ENCODE measurements at regions not wholly inside any gene's neighbourhood (a gene's known extent, or its start where the extent isn't known, plus 50 kb on each side); places are given as distances from the start of the nearest gene placed in this dataset.

DNA sequence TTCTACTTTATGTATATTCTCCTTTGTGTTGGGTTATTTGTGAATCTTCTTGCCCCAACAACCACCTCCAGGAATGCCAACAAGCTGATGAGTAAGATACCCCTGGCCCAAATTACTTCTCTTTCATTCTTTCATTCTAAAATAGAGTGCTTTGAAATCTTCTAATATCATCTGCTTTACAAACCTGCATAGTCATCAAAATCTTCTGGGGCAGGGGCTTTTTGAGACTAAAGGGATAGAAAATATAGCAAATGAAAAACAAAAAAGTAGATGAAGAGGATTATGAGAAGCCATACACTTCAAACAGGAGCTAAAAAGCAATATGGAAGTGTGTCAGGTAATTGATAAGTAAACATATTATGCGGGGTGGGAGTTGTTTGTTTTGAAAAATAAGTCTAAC, 150.7 kb upstream of the SOX4 start:
- no peaks in the 10 kb centered on the region for H3K4me1 ChIP-seq
- POLR2A ChIA-PET, result no interaction called here
- Mint-ChIP-seq H3K36me3 (ENCODE audit: insufficient read depth, unreplicated experiment) (no peaks in the 10 kb centered on the region), H3K9me3 (ENCODE audit: unreplicated experiment) (no peaks in the 10 kb centered on the region), H3K4me1 (ENCODE audit: low read depth, unreplicated experiment) (no peaks in the 10 kb centered on the region), H3K27ac (ENCODE audit: unreplicated experiment) (no peak overlapping the region), H3K4me3 (ENCODE audit: unreplicated experiment) (no peak overlapping the region), H3K27me3 (ENCODE audit: insufficient read depth, unreplicated experiment) (no peaks in the 10 kb centered on the region)
- BruUV-seq (replicated peaks), result no TSS peak
- CTCF ChIA-PET, result no interaction called here
- H3K4me3 ChIP-seq (ENCODE audit: low read depth, low read length), result no peak overlapping the region
- intact Hi-C loops (cut with micrococcal nuclease; ENCODE audit: unreplicated experiment), result no loop called here
- no peaks in the 10 kb centered on the region for H3K27me3 ChIP-seq (replicated peaks; ENCODE audit: control insufficient read depth, insufficient read depth, low read length)
- no peaks in the 10 kb centered on the region for H3K36me3 ChIP-seq (ENCODE audit: control insufficient read depth, insufficient read depth, low read length)
- H3K9me3 ChIP-seq, result no peaks in the 10 kb centered on the region
- no peak for DNase-seq
- TF ChIP-seq, protein P1, sequence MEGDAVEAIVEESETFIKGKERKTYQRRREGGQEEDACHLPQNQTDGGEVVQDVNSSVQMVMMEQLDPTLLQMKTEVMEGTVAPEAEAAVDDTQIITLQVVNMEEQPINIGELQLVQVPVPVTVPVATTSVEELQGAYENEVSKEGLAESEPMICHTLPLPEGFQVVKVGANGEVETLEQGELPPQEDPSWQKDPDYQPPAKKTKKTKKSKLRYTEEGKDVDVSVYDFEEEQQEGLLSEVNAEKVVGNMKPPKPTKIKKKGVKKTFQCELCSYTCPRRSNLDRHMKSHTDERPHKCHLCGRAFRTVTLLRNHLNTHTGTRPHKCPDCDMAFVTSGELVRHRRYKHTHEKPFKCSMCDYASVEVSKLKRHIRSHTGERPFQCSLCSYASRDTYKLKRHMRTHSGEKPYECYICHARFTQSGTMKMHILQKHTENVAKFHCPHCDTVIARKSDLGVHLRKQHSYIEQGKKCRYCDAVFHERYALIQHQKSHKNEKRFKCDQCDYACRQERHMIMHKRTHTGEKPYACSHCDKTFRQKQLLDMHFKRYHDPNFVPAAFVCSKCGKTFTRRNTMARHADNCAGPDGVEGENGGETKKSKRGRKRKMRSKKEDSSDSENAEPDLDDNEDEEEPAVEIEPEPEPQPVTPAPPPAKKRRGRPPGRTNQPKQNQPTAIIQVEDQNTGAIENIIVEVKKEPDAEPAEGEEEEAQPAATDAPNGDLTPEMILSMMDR (IDR thresholded peaks at IDR 0.05; ENCODE audit: insufficient read depth in 1 of 2, low read depth in 1 of 2, low read length in 1 of 2, severe bottlenecking in 1 of 2, unreplicated experiment in 1 of 2), result no peak

DNA sequence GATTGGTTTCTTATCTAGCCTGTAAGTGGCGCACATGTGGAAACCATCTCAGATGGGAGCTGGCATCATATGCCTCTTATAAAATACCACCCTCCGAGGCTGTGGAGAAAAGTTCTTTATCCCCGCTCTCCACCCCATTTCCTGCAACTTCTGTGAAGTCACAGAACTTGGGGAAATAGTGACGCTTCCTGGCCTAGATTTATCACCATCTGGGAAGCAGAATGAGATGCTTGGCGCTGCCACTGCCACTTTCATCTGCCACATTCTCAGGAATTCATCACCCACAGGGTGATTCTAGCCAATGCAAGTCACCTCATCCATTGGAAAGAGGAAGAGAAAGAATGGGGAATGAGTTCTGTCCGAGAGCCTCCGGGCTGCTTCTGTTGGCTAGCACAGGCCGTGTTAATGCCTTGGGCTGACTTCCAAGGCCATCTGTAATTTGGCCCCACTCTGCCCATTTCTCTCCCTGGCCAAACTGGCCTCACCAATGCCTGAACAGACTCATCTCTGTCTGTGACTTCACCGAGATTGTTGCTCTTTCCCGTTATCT, 148.8 kb upstream of the SOX4 start:
- no peaks in the 10 kb centered on the region for H3K27me3 ChIP-seq (replicated peaks; ENCODE audit: control insufficient read depth, insufficient read depth, low read length)
- H3K36me3 ChIP-seq (ENCODE audit: control insufficient read depth, insufficient read depth, low read length), result no peaks in the 10 kb centered on the region
- Mint-ChIP-seq H3K9me3 (ENCODE audit: unreplicated experiment) (no peaks in the 10 kb centered on the region), H3K36me3 (ENCODE audit: insufficient read depth, unreplicated experiment) (no peaks in the 10 kb centered on the region), H3K4me3 (ENCODE audit: unreplicated experiment) (no peak overlapping the region), H3K4me1 (ENCODE audit: low read depth, unreplicated experiment) (no peaks in the 10 kb centered on the region), H3K27ac (ENCODE audit: unreplicated experiment) (no peak overlapping the region), H3K27me3 (ENCODE audit: insufficient read depth, unreplicated experiment) (no peaks in the 10 kb centered on the region)
- H3K4me1 ChIP-seq, result no peaks in the 10 kb centered on the region
- intact Hi-C loops (cut with micrococcal nuclease; ENCODE audit: unreplicated experiment), result no loop called here
- CTCF ChIA-PET, result no interaction called here
- H3K4me3 ChIP-seq (ENCODE audit: low read depth, low read length), result no peak overlapping the region
- POLR2A ChIA-PET, result no interaction called here
- DNase-seq, result no peak
- no TSS peak for BruUV-seq (replicated peaks)
- TF ChIP-seq, protein P1 (IDR thresholded peaks at IDR 0.05; ENCODE audit: insufficient read depth in 1 of 2, low read depth in 1 of 2, low read length in 1 of 2, severe bottlenecking in 1 of 2, unreplicated experiment in 1 of 2), result no peak
- H3K9me3 ChIP-seq, result no peaks in the 10 kb centered on the region

DNA sequence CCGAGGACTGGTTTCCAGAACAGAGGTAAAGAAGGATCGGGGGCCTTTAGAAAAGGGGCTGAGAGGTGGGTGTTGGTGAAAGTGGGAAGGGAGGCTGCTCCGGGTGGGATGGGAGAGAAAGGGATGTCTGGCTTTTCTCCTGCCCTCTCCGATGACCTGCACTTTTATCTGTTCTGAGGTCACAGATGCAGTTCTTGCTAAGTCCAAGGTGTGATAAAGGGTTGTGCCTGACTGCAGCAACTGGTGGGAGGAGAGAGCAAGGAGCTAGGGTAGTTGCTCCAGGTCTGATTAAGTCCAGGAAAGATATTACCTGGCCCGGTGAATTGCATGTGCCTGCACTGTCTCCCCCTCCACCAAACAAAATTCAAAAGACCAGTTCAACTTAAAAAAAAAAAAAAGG, 145.6 kb upstream of the SOX4 start:
- DNase-seq, result no peak
- POLR2A ChIA-PET, result interaction anchor here (0.6 kb wide), 1 partner anchor 65 kb away, joined by 3 read pairs; no protein-coding TSS in a partner anchor
- intact Hi-C loops (cut with micrococcal nuclease; ENCODE audit: unreplicated experiment), result no loop called here
- H3K36me3 Mint-ChIP-seq (ENCODE audit: insufficient read depth, unreplicated experiment), result no peaks in the 10 kb centered on the region
- peaks cover 13% of the 10 kb centered on the region for H3K4me1 ChIP-seq
- H3K4me3 Mint-ChIP-seq (ENCODE audit: unreplicated experiment), result no peak overlapping the region
- no peaks in the 10 kb centered on the region for H3K9me3 Mint-ChIP-seq (ENCODE audit: unreplicated experiment)
- H3K4me1 Mint-ChIP-seq (ENCODE audit: low read depth, unreplicated experiment), result peaks cover 15% of the 10 kb centered on the region
- TF ChIP-seq, protein P1 (IDR thresholded peaks at IDR 0.05; ENCODE audit: insufficient read depth in 1 of 2, low read depth in 1 of 2, low read length in 1 of 2, severe bottlenecking in 1 of 2, unreplicated experiment in 1 of 2), result no peak
- BruUV-seq (replicated peaks), result no TSS peak
- no peak overlapping the region for H3K4me3 ChIP-seq (ENCODE audit: low read depth, low read length)
- H3K9me3 ChIP-seq, result no peaks in the 10 kb centered on the region
- no peaks in the 10 kb centered on the region for H3K27me3 ChIP-seq (replicated peaks; ENCODE audit: control insufficient read depth, insufficient read depth, low read length)
- H3K36me3 ChIP-seq (ENCODE audit: control insufficient read depth, insufficient read depth, low read length), result no peaks in the 10 kb centered on the region
- CTCF ChIA-PET, result no interaction called here
- H3K27me3 Mint-ChIP-seq (ENCODE audit: insufficient read depth, unreplicated experiment), result no peaks in the 10 kb centered on the region
- no peak overlapping the region for H3K27ac Mint-ChIP-seq (ENCODE audit: unreplicated experiment)
